C4-2B (cell line): ENCODE measurements at regions not wholly inside any gene's neighbourhood (a gene's known extent, or its start where the extent isn't known, plus 50 kb on each side); places are given as distances from the start of the nearest gene placed in this dataset.

Experiments
- H3K27ac ChIP-seq: fragments of 450-650 bp; 2 replicates; pipeline ENCODE4 v1.5.1; 2017
- ZFX ChIP-seq: fragments of 450-650 bp; IDR thresholded peaks from 2 replicates; pipeline ENCODE4 v1.6.1; 2017
- TF ChIP-seq, protein P1 (sequence below): fragments of 450-650 bp; conservative IDR thresholded peaks from 2 replicates; pipeline ENCODE4 v1.5.1; 2017; ENCODE audit warnings: mild to moderate bottlenecking

DNA sequence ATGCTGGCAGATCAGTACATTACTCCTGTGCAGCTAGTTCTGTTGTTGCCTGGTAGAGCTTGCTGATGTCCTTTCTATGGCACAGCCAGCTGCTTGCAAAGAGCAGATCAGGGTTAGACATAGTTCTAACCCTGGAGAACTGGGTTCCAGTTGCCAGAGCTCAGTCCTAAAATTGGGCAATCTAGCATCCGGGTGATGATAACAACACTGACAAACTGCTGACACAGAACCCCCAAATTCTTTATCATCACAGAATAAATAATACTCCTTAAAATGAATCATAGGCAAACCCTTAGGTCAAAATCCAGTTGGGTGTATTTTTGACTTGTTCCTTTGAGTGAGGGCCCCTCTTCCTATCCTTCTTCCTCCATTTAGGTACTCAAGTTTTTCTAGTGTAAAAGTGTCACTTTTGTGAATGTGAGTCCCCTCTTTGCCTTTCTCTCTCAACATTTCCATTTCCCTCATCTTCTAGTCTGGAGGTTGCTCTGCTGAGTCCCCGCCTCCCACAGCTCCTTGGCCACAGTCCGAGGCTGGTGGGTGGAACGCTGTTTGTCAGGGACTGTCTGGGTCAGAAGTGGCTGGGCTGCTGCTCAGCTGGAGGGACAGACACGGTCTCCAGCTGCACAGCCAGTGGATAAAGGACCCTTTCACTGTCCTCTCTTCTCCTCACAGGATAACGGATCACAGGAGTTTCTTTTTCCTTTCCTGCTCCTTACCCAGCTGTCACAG lies 93.6 kb upstream of the RASGEF1B start:
- H3K27ac ChIP-seq = no peak overlapping the region

DNA sequence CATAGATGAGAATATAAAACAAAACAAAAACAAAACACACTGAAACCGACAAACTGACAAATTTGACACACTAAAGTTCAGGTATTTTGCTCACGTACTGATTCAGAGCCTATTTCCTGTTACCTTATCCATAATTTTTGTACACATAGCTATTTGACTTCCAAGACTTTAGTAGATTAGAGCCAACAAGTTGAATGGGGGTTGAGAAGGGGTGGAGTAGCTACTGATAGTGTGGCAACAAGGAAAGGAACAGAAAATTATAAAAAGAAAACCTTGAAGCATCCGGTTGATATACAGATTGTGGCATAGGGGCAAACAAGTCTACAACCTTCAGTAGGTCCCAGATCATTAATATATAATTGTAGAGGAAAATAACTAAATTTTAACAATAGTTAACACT lies 92.3 kb upstream of the RASGEF1B start:
- TF ChIP-seq, protein P1, sequence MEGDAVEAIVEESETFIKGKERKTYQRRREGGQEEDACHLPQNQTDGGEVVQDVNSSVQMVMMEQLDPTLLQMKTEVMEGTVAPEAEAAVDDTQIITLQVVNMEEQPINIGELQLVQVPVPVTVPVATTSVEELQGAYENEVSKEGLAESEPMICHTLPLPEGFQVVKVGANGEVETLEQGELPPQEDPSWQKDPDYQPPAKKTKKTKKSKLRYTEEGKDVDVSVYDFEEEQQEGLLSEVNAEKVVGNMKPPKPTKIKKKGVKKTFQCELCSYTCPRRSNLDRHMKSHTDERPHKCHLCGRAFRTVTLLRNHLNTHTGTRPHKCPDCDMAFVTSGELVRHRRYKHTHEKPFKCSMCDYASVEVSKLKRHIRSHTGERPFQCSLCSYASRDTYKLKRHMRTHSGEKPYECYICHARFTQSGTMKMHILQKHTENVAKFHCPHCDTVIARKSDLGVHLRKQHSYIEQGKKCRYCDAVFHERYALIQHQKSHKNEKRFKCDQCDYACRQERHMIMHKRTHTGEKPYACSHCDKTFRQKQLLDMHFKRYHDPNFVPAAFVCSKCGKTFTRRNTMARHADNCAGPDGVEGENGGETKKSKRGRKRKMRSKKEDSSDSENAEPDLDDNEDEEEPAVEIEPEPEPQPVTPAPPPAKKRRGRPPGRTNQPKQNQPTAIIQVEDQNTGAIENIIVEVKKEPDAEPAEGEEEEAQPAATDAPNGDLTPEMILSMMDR = no peak
- TF ChIP-seq ZFX = no peak
- no peak overlapping the region for H3K27ac ChIP-seq

More for the DNA sequence above, 93.6 kb upstream of the RASGEF1B start:
- no peak for TF ChIP-seq ZFX
- TF ChIP-seq, protein P1 = no peak

DNA sequence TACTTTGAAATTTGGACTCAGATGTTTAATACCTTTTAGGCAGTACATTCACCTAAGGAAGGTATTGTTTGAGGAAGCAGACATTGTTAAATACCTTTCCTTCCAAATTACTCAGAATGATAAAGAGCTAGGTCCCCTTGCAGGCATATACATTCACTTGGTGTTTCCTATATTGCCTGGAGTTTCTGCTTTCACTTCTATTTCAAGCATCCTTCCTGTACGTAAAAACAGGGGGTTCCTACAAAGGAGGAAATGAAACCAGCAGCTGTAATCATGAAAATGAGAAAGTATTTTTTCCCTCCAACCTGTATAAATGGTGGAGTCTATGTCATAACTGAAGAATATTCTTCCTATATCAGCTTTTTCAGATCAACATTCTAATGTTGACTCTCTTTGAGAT lies 90.4 kb upstream of the RASGEF1B start:
- TF ChIP-seq, protein P1 = no peak
- TF ChIP-seq ZFX = no peak
- H3K27ac ChIP-seq = no peak overlapping the region

DNA sequence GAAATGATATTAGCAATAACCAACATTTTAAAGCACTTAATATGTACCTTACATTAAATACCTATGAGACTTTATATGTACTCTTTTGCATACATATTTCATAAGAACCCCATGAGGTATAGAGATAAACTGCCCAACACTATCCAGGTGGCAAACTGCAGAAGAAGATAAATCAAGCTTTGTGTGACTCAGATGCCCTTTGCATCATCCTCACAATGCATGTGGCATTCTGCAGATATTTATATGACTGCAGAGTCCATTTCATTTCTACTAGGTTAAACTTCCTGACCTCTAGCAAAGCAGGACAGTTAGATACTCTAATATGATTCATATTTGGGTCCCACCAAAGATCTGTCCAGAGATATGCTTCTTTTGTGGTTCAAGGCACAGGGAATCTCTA lies 85.6 kb upstream of the RASGEF1B start:
- H3K27ac ChIP-seq = no peak overlapping the region
- TF ChIP-seq, protein P1 = no peak
- TF ChIP-seq ZFX = no peak

DNA sequence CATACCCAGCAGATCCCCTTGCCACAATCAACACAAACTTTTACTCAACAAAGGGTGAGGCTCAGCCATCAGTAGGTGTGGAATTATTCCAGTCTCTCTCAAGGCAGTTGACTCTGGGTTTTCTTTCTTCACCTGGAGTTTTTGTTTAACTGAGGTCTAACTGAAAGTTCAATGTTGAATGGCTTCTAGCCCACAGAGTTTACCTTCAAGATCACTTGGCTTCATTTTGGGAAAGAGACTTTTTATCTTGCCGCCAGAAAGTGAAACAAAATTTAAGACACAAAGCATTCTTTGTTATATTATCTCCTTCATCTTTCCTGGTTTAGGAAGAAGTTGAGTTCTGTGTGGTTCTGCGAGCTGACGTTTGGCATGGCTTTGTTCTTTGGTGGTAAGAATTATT lies 83.8 kb upstream of the RASGEF1B start:
- H3K27ac ChIP-seq = no peak overlapping the region

DNA sequence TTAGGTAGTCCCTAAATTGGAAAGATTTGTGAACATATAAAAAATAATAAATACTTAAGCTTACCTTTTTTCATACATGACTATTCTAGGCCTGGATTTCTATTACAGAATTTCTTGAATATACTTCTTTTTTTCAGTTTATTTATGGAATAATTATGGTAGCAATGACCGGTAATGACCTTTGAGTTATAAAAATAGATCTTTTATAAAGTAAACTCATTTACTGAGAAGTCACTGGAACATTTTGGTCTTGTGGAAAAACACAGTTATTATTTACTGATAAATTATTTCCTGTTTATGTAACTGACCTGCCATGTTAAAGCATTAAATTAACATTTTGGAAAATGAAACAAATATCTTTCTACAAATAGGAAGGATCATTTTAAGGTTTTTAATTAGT lies 80.4 kb upstream of the RASGEF1B start:
- no peak for TF ChIP-seq ZFX
- TF ChIP-seq, protein P1 = no peak
- no peak overlapping the region for H3K27ac ChIP-seq

More for the DNA sequence above, 83.8 kb upstream of the RASGEF1B start:
- TF ChIP-seq, protein P1 = no peak
- TF ChIP-seq ZFX = no peak

DNA sequence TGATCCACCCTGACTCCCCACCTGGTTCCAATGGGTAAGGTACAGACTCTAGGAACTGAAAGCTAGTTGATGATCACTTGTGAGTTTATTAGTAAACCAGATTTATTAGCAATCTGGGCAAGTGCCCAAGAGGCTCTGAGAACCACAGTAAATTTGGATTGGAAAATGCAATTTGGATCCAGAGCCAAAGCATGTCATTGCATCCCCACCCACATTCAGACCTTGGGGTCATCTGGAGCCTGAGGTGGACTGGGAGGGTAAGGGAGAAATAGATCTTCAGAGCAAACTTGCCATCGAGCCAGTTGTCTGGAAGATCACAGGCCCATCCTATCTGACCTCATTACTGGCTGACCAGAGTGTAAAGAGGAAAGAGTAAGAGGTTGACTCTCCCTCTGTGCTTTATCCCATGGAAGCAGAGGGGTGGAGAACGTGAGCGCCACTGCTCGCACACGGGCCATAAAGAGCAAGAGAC lies 78.7 kb upstream of the RASGEF1B start:
- no peak overlapping the region for H3K27ac ChIP-seq
- no peak for TF ChIP-seq ZFX
- TF ChIP-seq, protein P1 = no peak
